Stimulated activated CD4-positive, alpha-beta T cell treated with anti-CD3 and anti-CD28 coated beads, Interleukin-12 subunit alpha, Interleukin-12 subunit beta, amount 100 ng/mL, for 4 hours (primary cell): ENCODE measurements at regions not wholly inside any gene's neighbourhood (a gene's known extent, or its start where the extent isn't known, plus 50 kb on each side); places are given as distances from the start of the nearest gene placed in this dataset.

Source experiments
- DNase-seq: peaks from one replicate; pipeline ENCODE4 v3.0.0-alpha.2; 2020

- no peak for DNase-seq
These were observed 238.2 kb upstream of the NLRP1 start for GRCh38 chr17:5822281-5823060.

GRCh38 chr17:5823219-5823618 lies 238.9 kb upstream of the NLRP1 start:
- DNase-seq, result no peak

GRCh38 chr17:5825717-5826330 lies 241.5 kb upstream of the NLRP1 start:
- DNase-seq, result no peak

GRCh38 chr17:5826384-5826783 lies 242.1 kb upstream of the NLRP1 start:
- DNase-seq, result no peak

GRCh38 chr17:5830921-5831320 lies 239.3 kb upstream of the WSCD1 start:
- no peak for DNase-seq

GRCh38 chr17:5832886-5833285 lies 237.3 kb upstream of the WSCD1 start:
- DNase-seq, result no peak

GRCh38 chr17:5837055-5837491 lies 233.1 kb upstream of the WSCD1 start:
- no peak for DNase-seq

GRCh38 chr17:5838661-5839300 lies 231.4 kb upstream of the WSCD1 start:
- DNase-seq, result no peak

- no peak for DNase-seq
These were observed 229.2 kb upstream of the WSCD1 start for GRCh38 chr17:5840811-5841446.

- DNase-seq, result no peak
These were observed 228.3 kb upstream of the WSCD1 start for GRCh38 chr17:5841862-5842261.

GRCh38 chr17:5843366-5844026 lies 226.7 kb upstream of the WSCD1 start:
- DNase-seq, result no peak

- DNase-seq, result no peak
These were observed 224.2 kb upstream of the WSCD1 start for GRCh38 chr17:5846001-5846400.

GRCh38 chr17:5854871-5855554 lies 215.2 kb upstream of the WSCD1 start:
- DNase-seq, result no peak

- no peak for DNase-seq
These were observed 208.9 kb upstream of the WSCD1 start for GRCh38 chr17:5861246-5861645.

GRCh38 chr17:5861854-5862253 lies 208.3 kb upstream of the WSCD1 start:
- no peak for DNase-seq

GRCh38 chr17:5862395-5862794 lies 207.8 kb upstream of the WSCD1 start:
- DNase-seq, result no peak

- no peak for DNase-seq
These were observed 205.2 kb upstream of the WSCD1 start for GRCh38 chr17:5864741-5865657.

GRCh38 chr17:5866978-5867377 lies 203.2 kb upstream of the WSCD1 start:
- no peak for DNase-seq

- DNase-seq, result no peak
These were observed 201.0 kb upstream of the WSCD1 start for GRCh38 chr17:5869041-5869745.

GRCh38 chr17:5870231-5870953 lies 199.8 kb upstream of the WSCD1 start:
- DNase-seq, result no peak
